Left ventricle myocardium inferior (tissue), 1 donor: ENCODE measurements at regions not wholly inside any gene's neighbourhood (a gene's known extent, or its start where the extent isn't known, plus 50 kb on each side); places are given as distances from the start of the nearest gene placed in this dataset.

ENCODE experiments used
- DNase-seq: peaks from one replicate; pipeline ENCODE4 v3.0.0-alpha.2; 2020
- H3K27ac ChIP-seq: fragments of 200-600 bp; replicated peaks from 2 replicates; pipeline ENCODE4 v1.8.0; 2021
- H3K27me3 ChIP-seq: fragments of 200-600 bp; 2 replicates; pipeline ENCODE4 v1.8.0; 2021; ENCODE audit warnings: low read depth
- H3K36me3 ChIP-seq: fragments of 200-600 bp; 2 replicates; pipeline ENCODE4 v1.8.0; 2021
- H3K4me1 ChIP-seq: fragments of 200-600 bp; 2 replicates; pipeline ENCODE4 v1.8.0; 2021
- H3K4me3 ChIP-seq: fragments of 200-600 bp; 2 replicates; pipeline ENCODE4 v1.8.0; 2021; ENCODE audit warnings: mild to moderate bottlenecking, moderate library complexity
- H3K9me3 ChIP-seq: fragments of 200-600 bp; replicated peaks from 2 replicates; pipeline ENCODE4 v1.8.0; 2021
- CTCF ChIP-seq: fragments of 200-600 bp; IDR thresholded peaks from 2 replicates; pipeline ENCODE4 v1.8.0; 2021; ENCODE audit warnings: antibody characterized with exemption, mild to moderate bottlenecking, borderline replicate concordance
- intact Hi-C: fragments of 100-400 bp; cut with micrococcal nuclease; formaldehyde crosslinking; loops from one replicate; pipeline ENCODE4 v1.11.0; 2022
- donor health status: DM: no; HTN: yes; CAD: no; lungs with severe emphysema.

- no peak for TF ChIP-seq CTCF
- Histone ChIP-seq H3K27ac (no peak overlapping the region), H3K27me3 (no peaks in the 10 kb centered on the region), H3K4me1 (no peaks in the 10 kb centered on the region), H3K4me3 (no peak overlapping the region), H3K9me3 (no peaks in the 10 kb centered on the region), H3K36me3 (no peaks in the 10 kb centered on the region)
- intact Hi-C loops = no loop called here
- no peak for DNase-seq
Observed at GRCh38 chr9:25212361-25212760, 465.9 kb downstream of the TUSC1 start.

GRCh38 chr9:25207402-25208195, 470.6 kb downstream of the TUSC1 start:
- intact Hi-C loops = no loop called here
- no peak for DNase-seq
- Histone ChIP-seq H3K27me3 (no peaks in the 10 kb centered on the region), H3K4me1 (no peaks in the 10 kb centered on the region), H3K27ac (peak overlapping the region; percentile 49), H3K4me3 (no peak overlapping the region), H3K36me3 (no peaks in the 10 kb centered on the region), H3K9me3 (peaks cover 8% of the 10 kb centered on the region)
- TF ChIP-seq CTCF = no peak

GRCh38 chr9:25206027-25206426, 472.2 kb downstream of the TUSC1 start:
- TF ChIP-seq CTCF = no peak
- Histone ChIP-seq H3K36me3 (no peaks in the 10 kb centered on the region), H3K27me3 (no peaks in the 10 kb centered on the region), H3K4me1 (no peaks in the 10 kb centered on the region), H3K4me3 (no peak overlapping the region), H3K27ac (peak overlapping the region; percentile 49), H3K9me3 (peaks cover 8% of the 10 kb centered on the region)
- DNase-seq = no peak
- intact Hi-C loops = no loop called here

- Histone ChIP-seq H3K4me3 (no peak overlapping the region), H3K9me3 (peaks cover 8% of the 10 kb centered on the region), H3K36me3 (no peaks in the 10 kb centered on the region), H3K27ac (no peak overlapping the region), H3K4me1 (no peaks in the 10 kb centered on the region), H3K27me3 (no peaks in the 10 kb centered on the region)
- no peak for DNase-seq
- no peak for TF ChIP-seq CTCF
- intact Hi-C loops = no loop called here
Observed at GRCh38 chr9:25205285-25205684, 473.0 kb downstream of the TUSC1 start.

- Histone ChIP-seq H3K27me3 (no peaks in the 10 kb centered on the region), H3K4me1 (no peaks in the 10 kb centered on the region), H3K4me3 (no peak overlapping the region), H3K27ac (no peak overlapping the region), H3K36me3 (no peaks in the 10 kb centered on the region), H3K9me3 (peaks cover 58% of the 10 kb centered on the region)
- no peak for TF ChIP-seq CTCF
- intact Hi-C loops = no loop called here
- no peak for DNase-seq
Observed at GRCh38 chr9:25177858-25178257, 500.4 kb downstream of the TUSC1 start.
